Cardiac septum (tissue), 1 donor: ENCODE measurements at regions not wholly inside any gene's neighbourhood (a gene's known extent, or its start where the extent isn't known, plus 50 kb on each side); places are given as distances from the start of the nearest gene placed in this dataset.
"Not testable (repeated sequence)": the region's sequence is repeated elsewhere in the genome, so short reads cannot be mapped to it uniquely, and the experiment has no call there.

ENCODE experiments used
- DNase-seq: peaks from one replicate; pipeline ENCODE4 v3.0.0-alpha.2; 2020; ENCODE audit warnings: low spot score
- intact Hi-C: fragments of 100-400 bp; cut with DNase I; formaldehyde crosslinking; loops from one replicate; pipeline ENCODE4 v1.14.0; 2022
- donor health status: DM: no; HTN: no; CAD: no.

DNA sequence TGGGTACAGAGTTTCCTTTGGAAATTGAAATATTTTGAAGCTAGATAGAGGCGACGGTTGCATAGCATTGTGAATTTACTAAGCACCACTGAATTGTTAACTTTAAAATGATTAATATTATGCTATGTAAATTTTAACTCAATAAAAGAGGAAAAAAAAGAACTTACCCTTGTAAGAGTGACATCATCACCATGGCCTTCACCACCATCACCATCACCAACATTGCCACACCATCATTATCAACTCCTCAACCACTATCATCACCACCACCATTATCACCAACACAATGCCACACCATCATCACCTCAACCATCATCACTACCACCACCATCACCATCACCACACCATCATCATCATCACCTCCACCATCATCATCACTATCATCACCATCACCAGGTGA is 113.9 kb downstream of the TUBA3C start:
- intact Hi-C loops: no loop called here
- DNase-seq: no peak

DNA sequence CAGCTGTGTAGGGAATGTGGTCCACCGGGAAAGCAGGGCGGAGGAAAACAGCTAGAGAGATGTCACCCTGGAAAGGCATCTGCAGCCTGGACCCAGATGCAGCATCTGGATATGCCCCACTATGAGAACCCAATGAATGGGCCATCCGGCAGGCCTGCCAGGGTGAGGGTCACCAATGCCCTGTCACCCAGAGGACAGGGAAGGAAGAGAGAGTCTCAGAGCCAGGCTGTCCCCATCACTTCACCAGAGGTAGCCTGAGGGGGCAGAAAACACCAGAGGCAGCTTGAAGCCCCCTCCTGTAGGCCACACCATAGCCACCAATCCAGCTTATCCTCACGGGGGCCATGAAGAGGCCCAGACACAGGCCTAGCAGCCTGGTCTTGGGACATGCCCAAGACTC is 118.8 kb downstream of the TUBA3C start:
- intact Hi-C loops: no loop called here

DNA sequence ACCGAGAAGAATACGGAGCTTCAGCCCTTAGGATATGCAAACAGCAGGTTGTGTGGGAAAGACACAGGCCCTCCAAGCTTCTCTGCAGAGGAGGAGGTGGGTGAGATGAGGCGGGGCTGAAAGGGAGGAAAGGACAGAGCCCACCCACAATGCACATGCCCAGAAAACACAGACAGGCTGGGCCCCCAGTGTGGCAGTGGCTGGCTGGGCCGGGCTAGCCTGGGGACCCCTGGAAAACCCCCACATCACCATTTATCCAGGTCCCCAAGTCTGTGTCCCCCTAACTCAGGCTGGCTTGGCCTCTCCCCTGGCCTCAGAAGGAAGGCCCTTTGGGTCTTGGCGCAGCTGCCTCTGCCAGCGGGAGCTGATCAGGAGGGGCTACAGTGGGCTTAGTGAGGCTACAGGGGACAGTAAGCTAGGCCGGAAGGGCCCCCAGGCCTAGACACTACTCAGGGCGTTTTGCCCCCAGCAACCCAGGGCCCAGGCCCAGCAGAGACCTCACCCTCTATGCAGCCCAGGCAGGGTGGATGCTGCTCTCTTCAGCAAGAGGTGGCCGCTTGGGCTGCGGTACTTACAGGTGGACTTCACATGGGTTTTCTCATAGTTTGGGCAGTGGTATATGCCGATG is 119.5 kb downstream of the TUBA3C start:
- intact Hi-C loops: no loop called here
- DNase-seq: no peak

More for the DNA sequence above, 118.8 kb downstream of the TUBA3C start:
- no peak for DNase-seq

DNA sequence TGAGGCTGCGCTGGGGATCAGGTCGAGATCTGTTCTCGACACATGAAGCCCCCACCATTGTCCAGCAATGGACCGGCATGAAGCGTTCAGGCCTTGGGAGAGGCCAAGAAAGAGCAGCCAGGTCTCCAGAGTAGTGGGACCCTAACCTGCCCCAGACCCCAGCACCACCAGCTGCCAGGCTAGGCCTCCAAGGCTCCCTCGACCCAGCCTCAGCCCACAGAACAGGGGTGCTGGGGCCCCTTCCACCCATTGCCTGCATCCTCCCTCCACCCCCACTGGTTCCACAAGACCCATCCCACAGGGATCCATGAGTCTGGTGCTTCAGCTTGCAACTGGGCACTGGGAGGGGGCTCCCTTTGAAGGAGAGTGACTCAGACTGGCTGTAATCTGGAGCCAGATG is 120.3 kb downstream of the TUBA3C start:
- intact Hi-C loops: no loop called here
- DNase-seq: no peak

DNA sequence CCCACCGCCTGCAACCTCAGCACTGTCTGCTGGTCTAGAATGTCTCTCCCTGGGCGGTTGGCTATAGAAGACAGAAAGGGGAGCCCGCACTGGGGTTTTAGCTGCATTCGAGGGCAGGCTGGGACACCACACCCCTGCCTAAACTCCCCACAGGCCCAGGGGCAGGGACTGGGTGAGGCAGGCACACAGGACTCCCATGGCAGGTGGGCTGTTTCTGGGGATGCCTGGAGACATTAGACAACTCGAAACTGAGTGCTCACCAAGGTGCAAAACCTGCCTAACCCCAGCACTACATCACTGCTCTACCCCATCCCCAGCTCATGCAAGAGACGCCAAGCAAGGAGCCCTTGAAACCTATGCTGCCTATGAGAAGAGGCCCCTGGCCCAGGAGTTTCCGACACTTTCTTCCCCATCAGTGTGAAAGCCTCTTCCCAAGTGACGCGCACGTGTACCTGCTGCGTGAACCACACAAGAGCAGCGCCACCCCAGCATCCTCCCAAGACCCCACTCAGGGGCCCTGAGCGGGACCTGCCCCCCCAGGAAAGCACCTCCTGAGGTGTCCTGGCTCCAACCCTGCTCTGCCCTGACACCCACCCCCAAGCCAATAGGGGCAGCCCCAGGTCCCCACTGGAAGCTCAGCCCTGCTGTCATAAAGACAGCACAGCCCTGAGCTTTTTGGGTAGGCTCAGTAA is 121.2 kb downstream of the TUBA3C start:
- DNase-seq: no peak
- intact Hi-C loops: no loop called here

DNA sequence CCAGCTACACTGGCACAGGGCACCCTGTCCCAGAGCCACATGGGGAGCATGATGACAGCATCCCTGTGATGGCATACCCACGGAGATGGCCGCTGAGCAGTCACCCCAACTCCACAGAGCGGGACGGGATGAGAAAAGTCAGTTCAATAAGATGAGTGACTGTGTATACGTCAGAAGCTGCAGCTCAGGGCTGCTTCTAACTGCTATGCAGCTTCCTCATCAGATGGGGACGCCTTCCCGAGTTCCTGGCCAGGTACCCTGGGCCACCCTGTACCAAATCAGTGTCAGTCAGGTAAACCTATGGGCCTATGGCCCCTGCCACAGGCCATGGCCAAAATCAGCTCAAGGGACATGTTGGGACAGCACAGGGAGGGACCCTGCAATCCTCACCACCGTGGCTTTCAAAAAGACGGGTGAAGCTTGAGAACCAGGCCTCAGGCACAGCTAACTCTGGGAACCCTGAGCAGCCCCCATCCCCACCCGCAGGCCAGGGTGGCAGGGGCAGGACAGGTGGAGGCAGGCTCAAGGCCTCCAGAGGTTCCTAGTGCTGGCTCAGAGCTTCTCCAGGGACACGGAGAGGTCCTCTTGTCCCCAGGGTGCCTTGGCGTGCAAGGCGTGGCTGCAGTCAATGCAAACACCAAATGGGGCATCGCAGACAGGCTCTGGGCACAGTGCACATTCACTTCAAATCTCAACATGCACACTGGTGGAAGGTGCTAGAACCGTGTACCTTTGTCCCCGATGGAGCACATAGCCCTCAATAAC is 122.4 kb downstream of the TUBA3C start:
- no peak for DNase-seq
- intact Hi-C loops: no loop called here

DNA sequence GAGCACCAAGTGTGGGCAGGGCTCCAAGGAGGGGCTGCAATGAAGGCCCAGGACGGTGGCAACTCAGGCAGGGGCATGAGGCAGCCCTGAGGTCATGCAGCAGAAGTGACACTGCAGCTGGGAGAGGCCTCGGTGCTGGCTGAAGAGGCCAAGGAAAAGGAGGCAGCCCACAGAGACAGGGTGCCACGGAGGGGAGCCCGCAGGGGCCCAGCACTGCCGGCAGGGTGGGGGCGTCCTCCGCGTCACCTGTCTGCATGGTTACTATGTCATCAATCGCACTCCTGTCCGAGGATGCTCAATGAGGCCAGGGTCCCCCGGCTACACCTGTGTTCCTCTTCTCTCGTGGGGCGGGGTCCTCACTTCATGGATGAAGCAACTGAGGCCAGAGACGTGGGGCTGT is 123.1 kb downstream of the TUBA3C start:
- no peak for DNase-seq

DNA sequence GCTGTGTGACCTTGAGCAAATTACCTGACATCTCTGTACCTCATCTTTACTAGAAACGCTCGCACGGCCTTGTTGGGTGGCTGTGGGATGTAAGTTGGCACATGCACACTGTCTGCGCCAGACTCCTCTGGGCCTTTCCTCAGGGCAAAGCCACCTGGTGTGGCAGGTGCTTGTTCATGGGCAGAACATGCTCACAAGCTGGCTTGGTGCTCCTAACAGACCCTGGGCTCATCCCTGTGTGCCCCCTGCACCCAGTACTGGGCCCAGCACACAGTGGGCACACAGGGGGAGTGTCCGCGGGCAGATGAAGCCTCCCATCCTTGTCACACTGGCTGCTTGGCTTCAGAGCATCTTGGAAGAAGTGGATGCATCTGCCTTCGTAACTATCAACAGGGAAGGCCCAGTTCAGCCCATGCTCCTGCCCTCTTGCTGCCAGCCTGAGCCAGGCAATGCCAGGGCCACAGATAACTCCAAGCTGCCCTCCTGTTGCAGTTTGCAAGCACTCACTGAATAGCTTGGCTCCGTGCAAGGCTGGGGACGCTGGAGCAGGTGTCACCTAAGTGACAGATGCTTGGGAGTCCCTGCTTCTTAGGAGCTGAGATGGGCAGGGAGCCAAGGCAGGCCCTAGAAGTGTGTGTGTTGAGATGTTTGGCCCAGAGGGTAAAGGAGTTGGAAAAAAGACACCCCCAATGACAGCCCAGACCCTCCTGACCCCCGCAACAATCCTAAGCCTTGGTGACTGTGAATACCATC is 123.9 kb downstream of the TUBA3C start:
- no peak for DNase-seq
- intact Hi-C loops: no loop called here

More for the DNA sequence above, 123.1 kb downstream of the TUBA3C start:
- intact Hi-C loops: no loop called here

DNA sequence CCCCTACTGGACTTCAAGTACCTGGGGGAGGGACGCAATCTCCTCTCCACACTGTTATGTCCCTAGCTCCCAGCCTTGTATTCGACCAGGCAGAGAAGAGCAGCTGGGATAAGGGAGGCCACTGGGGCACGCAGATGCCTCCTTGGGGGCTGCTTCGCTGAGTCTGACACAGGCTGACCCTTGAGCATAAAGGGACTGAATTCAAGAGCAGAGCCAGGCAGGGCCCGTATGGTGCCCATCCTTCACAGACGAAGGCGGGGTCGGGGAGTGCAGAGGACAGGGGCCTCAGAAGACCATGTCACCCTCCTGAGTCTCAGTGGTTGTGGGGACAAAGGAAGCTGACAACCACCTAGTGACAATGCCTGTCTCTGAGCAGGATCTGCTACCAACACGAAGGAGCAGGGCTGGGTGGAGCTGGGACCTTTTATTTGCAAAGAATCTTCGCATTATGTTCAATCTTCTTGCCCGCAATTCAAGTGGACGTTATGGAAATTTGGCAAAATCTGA is 124.6 kb downstream of the TUBA3C start:
- intact Hi-C loops: no loop called here
- DNase-seq: no peak

DNA sequence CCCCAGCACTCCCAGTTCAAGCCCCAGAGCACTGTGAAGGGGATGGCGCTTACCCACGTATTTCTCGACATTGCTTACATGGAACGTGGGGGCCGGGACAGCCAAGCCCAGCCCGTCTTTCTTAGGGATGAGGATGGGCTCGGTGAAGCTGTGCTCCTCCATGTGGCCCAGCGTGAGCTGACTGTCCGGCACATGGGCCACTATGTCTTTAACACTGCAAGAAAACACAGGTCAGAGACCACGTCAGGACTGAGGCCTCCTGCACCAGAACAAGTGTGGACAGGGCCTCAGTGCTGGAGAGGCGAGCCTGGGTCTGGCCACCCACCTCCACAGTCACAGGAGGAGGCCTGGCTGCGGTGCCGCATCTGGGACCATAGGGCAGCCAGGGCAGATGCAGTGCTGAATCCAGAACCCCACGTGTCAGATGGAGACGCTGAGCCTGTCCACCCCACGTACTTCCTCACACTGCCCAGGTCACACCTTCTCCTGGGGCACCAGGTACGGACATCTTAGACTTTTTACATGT is 125.2 kb downstream of the TUBA3C start:
- intact Hi-C loops: no loop called here
- no peak for DNase-seq

DNA sequence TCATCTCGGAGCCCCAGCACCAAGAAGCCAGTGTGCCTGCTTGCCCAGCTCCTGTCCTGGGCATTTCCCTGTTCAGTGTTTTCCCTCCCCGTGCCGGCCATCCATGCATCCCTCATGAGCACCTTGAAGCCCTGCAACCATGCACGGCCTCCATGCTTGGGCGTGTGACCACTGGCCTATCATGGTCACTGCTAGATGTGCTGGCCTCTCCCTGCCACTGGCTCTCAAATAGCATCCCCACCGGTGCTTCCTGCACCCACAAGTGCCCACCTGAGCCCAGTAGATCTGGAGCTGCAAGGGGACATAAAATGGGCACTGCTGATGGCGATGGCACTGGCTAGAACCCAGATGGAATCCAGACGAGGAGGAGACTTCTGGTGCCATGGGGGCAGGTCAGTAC is 126.0 kb downstream of the TUBA3C start:
- intact Hi-C loops: no loop called here
- DNase-seq: no peak

DNA sequence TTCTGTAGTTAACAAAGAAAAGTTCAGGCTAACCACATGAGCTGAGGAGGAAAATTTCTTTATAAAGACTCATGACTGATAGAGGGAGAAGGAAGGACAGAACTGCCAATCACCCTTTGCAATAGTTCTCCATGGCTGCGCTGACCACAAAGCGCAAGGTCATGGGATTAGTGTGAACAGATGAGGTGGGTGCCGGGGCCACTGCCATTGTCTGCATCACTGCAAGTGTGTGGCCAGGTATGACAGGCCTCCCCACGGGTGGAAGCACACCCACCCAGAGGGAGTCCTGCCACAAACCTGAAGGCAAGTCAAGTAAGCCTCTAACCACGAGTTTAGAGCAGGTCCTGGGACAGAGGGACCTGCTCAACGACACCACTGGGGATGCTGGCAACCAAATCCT is 128.1 kb downstream of the TUBA3C start:
- intact Hi-C loops: no loop called here
- no peak for DNase-seq

DNA sequence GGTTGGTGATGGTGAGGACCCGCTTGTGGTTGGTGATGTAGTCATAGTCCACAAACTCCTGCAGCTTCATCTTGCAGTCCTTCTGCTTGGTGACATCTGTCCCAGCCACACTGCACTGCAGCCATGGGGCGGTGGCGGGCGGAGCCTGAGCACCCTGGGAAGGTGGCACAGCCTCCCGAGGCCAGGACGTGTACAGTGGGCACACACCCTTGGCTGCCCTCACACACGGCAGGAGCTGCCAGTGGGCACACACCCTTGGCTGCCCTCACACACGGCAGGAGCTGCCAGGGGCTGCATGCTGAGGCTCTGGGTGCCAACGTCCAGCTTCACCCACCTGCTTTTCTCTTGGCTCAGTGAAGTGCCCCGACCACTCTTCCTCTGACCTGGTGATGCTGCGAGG is 128.7 kb downstream of the TUBA3C start:
- intact Hi-C loops: no loop called here

DNA sequence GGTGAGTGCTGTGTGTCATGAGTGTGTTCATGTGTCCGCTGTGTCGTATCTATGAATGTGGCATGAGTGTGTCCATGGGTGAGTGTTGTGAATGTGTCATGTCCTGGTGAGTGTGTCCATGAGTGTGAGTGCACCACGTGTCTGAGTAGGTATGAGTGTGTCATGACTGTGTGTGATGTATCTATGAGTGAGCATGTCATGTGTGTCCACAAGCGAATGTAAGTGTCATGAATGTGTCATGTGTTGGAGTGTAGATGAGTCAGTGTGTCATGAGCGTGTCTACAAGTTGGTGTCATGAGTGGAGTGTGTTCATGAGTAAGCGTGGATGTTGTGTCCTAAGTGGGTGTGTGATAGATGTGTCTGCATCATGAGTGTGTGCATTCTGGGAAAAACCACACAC is 129.4 kb downstream of the TUBA3C start:
- no peak for DNase-seq
- intact Hi-C loops: no loop called here

More for the DNA sequence above, 128.7 kb downstream of the TUBA3C start:
- no peak for DNase-seq

DNA sequence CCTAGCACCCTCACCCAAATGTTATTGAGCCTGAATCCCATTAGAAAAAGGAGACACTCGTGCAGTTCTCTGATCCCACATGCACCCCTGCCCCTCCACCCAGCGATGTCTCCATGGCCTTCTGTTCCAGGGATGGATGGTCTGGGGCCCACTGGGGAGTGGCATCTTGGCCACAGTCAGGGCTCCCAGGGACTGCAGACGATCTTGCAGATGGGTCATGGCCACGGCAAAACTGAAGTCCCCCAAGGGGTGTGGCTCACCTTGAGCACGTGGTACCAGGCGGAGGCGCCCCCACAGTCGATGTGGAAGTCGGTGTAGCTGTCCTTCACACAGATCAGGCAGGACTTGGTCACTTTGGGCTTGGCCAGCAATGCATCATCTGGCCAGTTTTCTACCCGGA is 130.7 kb downstream of the TUBA3C start:
- no peak for DNase-seq
- intact Hi-C loops: no loop called here

DNA sequence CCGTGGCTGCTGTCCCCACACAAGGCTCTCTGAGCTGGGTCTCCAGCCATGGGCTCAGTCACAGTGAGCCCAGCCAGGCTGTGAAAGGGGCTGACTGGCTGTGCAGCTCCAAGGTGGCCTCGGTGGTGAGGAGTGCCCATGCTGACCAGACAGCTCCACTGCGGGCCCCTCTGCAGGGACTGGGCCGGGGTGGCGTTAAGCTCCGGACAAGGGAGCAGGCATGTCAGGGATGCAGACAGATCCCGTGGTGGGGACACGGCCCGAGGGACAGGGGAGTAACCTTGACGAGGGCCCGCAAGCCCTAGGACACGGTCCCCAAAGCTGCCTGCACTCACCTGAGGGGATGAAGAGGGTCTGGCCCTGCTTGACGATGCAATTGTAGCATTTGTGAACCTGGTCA is 132.0 kb downstream of the TUBA3C start:
- DNase-seq, intact Hi-C loops: not testable (repeated sequence)

DNA sequence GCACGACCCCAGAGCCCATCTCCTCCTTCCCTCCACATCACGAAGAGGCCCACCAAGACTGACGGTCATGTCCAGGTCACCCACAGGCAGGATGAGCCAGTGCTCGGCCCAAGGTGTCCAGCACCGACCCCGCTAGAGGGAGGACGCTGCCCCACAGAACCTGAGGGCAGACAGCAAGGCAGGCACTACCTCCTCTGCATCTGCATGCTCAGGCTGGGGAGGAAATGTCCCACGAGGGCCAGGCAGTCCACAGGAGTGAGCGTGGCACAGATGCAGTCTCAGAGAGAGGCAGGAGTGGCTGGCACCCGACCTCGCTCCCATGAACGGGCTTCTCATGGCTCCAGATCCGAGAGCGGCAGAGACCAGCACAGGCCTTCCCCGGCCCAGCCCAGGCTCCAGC is 133.2 kb downstream of the TUBA3C start:
- intact Hi-C loops: no loop called here

DNA sequence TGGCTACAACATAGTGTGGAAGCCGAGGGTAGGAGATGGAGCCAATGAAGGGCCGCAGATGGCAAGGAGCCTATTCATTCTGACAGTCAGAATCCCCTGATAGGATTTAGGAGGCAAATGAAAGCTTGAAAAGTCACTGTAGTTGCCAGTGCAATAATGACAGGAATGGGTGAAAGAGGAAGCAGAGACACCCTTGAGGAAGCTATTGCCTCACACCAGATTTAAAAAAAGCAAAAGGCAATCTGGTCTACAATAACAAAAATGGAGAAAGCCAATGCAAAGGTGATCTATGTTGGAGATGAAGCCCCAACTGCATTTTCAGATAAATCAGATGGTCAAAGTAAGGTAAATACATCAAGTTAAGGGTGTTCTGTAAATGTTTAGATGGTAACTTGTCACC is 158.5 kb downstream of the TUBA3C start:
- intact Hi-C loops: no loop called here
- no peak for DNase-seq

More for the DNA sequence above, 133.2 kb downstream of the TUBA3C start:
- DNase-seq: no peak

DNA sequence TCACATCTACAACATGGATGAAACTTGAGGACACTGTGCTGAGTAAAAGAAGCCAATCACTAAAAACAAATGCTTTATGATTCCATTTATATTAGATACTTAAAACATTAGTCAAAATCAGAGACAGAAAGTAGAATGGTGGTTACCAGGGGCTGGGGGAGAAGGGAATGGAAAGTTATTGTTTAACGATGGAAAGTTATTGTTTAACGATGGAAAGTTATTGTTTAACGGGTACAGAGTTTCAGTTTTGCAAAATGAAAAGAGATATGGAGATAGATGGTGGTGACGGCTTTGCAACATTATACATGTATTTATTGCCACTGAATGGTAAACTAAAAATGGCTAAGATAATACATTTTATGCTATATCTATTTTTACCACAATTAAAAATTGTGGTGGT is 160.6 kb downstream of the TUBA3C start:
- no peak for DNase-seq
- intact Hi-C loops: no loop called here

DNA sequence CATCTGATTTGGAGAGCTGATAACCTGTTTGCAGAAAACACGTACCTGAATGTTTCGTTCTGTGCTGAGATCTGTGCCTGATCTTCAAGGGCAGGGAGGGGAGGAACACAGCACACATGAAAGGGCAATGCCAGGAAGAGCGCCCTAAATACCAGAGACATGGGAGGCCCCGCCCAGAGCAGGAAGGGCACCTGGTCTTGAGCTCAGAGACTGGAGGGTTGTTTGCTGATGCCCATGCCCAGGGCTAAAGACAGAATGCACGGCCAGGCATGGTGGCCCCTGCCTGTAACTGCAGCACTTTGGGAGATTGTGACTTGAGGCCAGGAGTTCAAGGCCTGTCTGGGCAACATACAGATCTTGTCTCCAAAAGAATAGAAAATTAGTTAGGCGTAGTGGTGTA is 183.2 kb downstream of the TUBA3C start:
- intact Hi-C loops: no loop called here
- no peak for DNase-seq
